GM12878 (cell line): ENCODE measurements at regions not wholly inside any gene's neighbourhood (a gene's known extent, or its start where the extent isn't known, plus 50 kb on each side); places are given as distances from the start of the nearest gene placed in this dataset.

Experiments
- BACH1 ChIP-seq: fragments of 450-650 bp; IDR thresholded peaks from 2 replicates; pipeline ENCODE4 v1.6.1; 2017; ENCODE audit warnings: mild to moderate bottlenecking, borderline replicate concordance
- CTCF ChIP-seq, 3 experiments: IDR thresholded peaks in 2 of 3; conservative IDR thresholded peaks in 1 of 3; 2 replicates each; pipeline ENCODE4 v1.5.1; 2011; ENCODE audit warnings: low read depth in 3 of 3, low read length in 3 of 3, mild to moderate bottlenecking in 3 of 3, control low read depth in 2 of 3, moderate library complexity in 2 of 3, inconsistent platforms in 1 of 3, mixed read lengths in 1 of 3; ENCODE audit not compliant: control insufficient read depth in 2 of 3, insufficient read depth in 1 of 3; ENCODE audit errors: extremely low read depth in 1 of 3
- FOS ChIP-seq: IDR thresholded peaks from 3 replicates; pipeline ENCODE4 v1.6.1; 2011; ENCODE audit warnings: borderline replicate concordance; ENCODE audit not compliant: insufficient read length; ENCODE audit errors: extremely low read depth
- FOXK2 ChIP-seq: fragments of 450-650 bp; IDR thresholded peaks from 2 replicates; pipeline ENCODE4 v1.6.1; 2017; ENCODE audit warnings: mild to moderate bottlenecking, moderate library complexity
- FOXM1 ChIP-seq: IDR thresholded peaks from 2 replicates; pipeline ENCODE4 v1.6.1; 2012; ENCODE audit warnings: low read depth, mild to moderate bottlenecking, inconsistent platforms, low read length, moderate library complexity
- MXI1 ChIP-seq: fragments of 150-350 bp; IDR thresholded peaks from 2 replicates; pipeline ENCODE4 v1.6.1; 2011; ENCODE audit warnings: low read depth, mild to moderate bottlenecking, inconsistent platforms, low read length, improper control_type of control experiment
- NFYA ChIP-seq: IDR thresholded peaks from 2 replicates; pipeline ENCODE4 v1.6.1; 2011; ENCODE audit warnings: low read depth, mild to moderate bottlenecking, low read length, improper control_type of control experiment, borderline replicate concordance
- PAX8 ChIP-seq: fragments of 450-650 bp; IDR thresholded peaks from 2 replicates; pipeline ENCODE4 v1.6.1; 2017; ENCODE audit warnings: mild to moderate bottlenecking, moderate library complexity
- POLR2AphosphoS2 ChIP-seq: IDR thresholded peaks from 2 replicates; pipeline ENCODE4 v1.6.1; 2011; ENCODE audit warnings: low read depth, mild to moderate bottlenecking, low read length, improper control_type of control experiment, moderate library complexity
- POLR2AphosphoS5 ChIP-seq: IDR thresholded peaks from 2 replicates; pipeline ENCODE4 v1.6.1; 2011; ENCODE audit warnings: mild to moderate bottlenecking, low read length, inconsistent platforms
- SMC3 ChIP-seq: IDR thresholded peaks from 2 replicates; pipeline ENCODE4 v1.6.1; 2011; ENCODE audit warnings: low read length, improper control_type of control experiment, borderline replicate concordance
- USF2 ChIP-seq: IDR thresholded peaks from 2 replicates; pipeline ENCODE4 v1.6.1; 2011; ENCODE audit warnings: low read depth, low read length, improper control_type of control experiment, borderline replicate concordance

- TF ChIP-seq POLR2AphosphoS2 = no peak
- TF ChIP-seq POLR2AphosphoS5 = no peak
- no peak for TF ChIP-seq CTCF (IDR thresholded peaks at IDR 0.05 in 2 of 3, conservative IDR thresholded peaks at IDR 0.05 in 1 of 3; ENCODE audit: control insufficient read depth in 2 of 3, extremely low read depth in 1 of 3, insufficient read depth in 1 of 3, low read depth in 3 of 3, low read length in 3 of 3)
- no peak for TF ChIP-seq SMC3
- TF ChIP-seq NFYA = no peak
- TF ChIP-seq FOS = no peak
- no peak for TF ChIP-seq FOXM1
- no peak for TF ChIP-seq USF2
- no peak for TF ChIP-seq PAX8
- TF ChIP-seq MXI1 = no peak
- no peak for TF ChIP-seq BACH1
- no peak for TF ChIP-seq FOXK2
Measured at GRCh38 chr14:85233756-85234155, 296.2 kb upstream of the FLRT2 start.
